Karpas-422 (cell line): ENCODE measurements at regions not wholly inside any gene's neighbourhood (a gene's known extent, or its start where the extent isn't known, plus 50 kb on each side); places are given as distances from the start of the nearest gene placed in this dataset.
A peak's percentile ranks its signal among the peaks of the same experiment; 100 is the strongest.

ENCODE experiments used
- DNase-seq: peaks from one replicate; pipeline ENCODE4 v3.0.0-alpha.2; 2015
- H2AFZ ChIP-seq: fragments of 200-600 bp; sonication (generic); 2 replicates; pipeline ENCODE4 v1.6.1; 2014; ENCODE audit warnings: antibody characterized with exemption, low read length, mixed read lengths
- H3K27ac ChIP-seq: fragments of 200-600 bp; sonication (generic); 2 replicates; pipeline ENCODE4 v1.5.1; 2014; ENCODE audit warnings: mild to moderate bottlenecking, low read length, moderate library complexity
- H3K27me3 ChIP-seq: fragments of 200-600 bp; sonication (generic); 2 replicates; pipeline ENCODE4 v1.6.1; 2014; ENCODE audit warnings: low read length, mixed read lengths
- H3K36me3 ChIP-seq: fragments of 200-600 bp; sonication (generic); 2 replicates; pipeline ENCODE4 v1.6.1; 2014; ENCODE audit warnings: low read length, mixed read lengths; ENCODE audit not compliant: insufficient read depth
- H3K4me1 ChIP-seq: fragments of 200-600 bp; sonication (generic); 2 replicates; pipeline ENCODE4 v1.6.1; 2014; ENCODE audit warnings: mild to moderate bottlenecking, low read length, mixed read lengths
- H3K4me2 ChIP-seq: fragments of 200-600 bp; sonication (generic); 2 replicates; pipeline ENCODE4 v1.6.1; 2014; ENCODE audit warnings: low read length, low read depth, mild to moderate bottlenecking; ENCODE audit not compliant: poor library complexity, severe bottlenecking
- H3K4me3 ChIP-seq: fragments of 200-600 bp; sonication (generic); 2 replicates; pipeline ENCODE4 v1.5.1; 2014; ENCODE audit warnings: mild to moderate bottlenecking, antibody characterized with exemption, low read length, mixed read lengths
- H3K79me2 ChIP-seq: fragments of 200-600 bp; sonication (generic); 2 replicates; pipeline ENCODE4 v1.6.1; 2014; ENCODE audit warnings: mild to moderate bottlenecking, low read length, mixed read lengths
- H3K9ac ChIP-seq: fragments of 200-600 bp; sonication (generic); 2 replicates; pipeline ENCODE4 v1.6.0; 2014; ENCODE audit warnings: low read length
- H3K9me2 ChIP-seq: fragments of 200-600 bp; sonication (generic), shearing (Covaris generic); replicated peaks from 2 replicates; pipeline ENCODE4 v1.6.0; 2014; ENCODE audit warnings: mild to moderate bottlenecking, low read length, moderate library complexity; ENCODE audit not compliant: insufficient read depth
- H3K9me3 ChIP-seq: fragments of 300-700, 200-600 bp; sonication (generic); 2 replicates; pipeline ENCODE4 v1.6.1; 2014; ENCODE audit warnings: low read length, mixed read lengths
- H4K20me1 ChIP-seq: fragments of 200-600 bp; sonication (generic); 2 replicates; pipeline ENCODE4 v1.6.1; 2014; ENCODE audit warnings: mild to moderate bottlenecking, antibody characterized with exemption, low read length, low read depth; ENCODE audit not compliant: insufficient read depth

DNA sequence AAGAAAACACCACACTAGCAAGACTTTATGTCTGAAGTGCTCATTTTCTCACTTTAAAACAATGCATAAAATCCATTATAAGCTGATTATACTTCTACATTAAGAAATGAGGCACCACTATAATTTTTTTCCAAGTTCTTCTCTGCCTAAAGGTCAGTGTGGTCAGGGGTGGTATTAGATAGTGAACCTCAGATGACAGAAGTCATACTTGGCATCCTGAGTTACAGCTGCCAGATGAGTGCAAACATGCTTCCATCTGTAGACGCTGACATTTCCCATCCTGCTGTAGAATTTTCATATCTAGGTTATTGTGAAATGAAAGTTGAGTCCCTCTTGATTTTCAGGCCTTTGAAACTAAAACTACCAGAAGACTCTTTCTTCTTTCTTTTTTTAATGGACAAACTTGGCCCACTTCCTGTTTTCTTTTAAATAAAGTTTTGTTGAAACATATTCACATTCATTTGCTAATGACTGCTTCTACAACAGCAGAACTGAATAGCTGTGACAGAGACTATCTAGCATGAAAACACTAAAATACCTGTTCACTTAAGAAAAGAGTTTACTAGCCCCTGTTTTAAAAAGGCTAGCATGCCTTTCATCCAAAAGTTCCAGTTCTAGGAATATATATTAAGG is 900.8 kb downstream of the XPNPEP1 start:
- Histone ChIP-seq H3K79me2 (no peaks in the 10 kb centered on the region), H3K27me3 (no peaks in the 10 kb centered on the region), H3K27ac (no peak overlapping the region), H3K4me3 (no peak overlapping the region), H3K9ac (no peak overlapping the region), H3K4me2 (no peak overlapping the region), H3K4me1 (no peaks in the 10 kb centered on the region), H3K9me2 (no peaks in the 10 kb centered on the region), H3K36me3 (no peaks in the 10 kb centered on the region), H4K20me1 (no peaks in the 10 kb centered on the region), H2AFZ (no peak overlapping the region), H3K9me3 (peaks cover 6% of the 10 kb centered on the region)
- no peak for DNase-seq

DNA sequence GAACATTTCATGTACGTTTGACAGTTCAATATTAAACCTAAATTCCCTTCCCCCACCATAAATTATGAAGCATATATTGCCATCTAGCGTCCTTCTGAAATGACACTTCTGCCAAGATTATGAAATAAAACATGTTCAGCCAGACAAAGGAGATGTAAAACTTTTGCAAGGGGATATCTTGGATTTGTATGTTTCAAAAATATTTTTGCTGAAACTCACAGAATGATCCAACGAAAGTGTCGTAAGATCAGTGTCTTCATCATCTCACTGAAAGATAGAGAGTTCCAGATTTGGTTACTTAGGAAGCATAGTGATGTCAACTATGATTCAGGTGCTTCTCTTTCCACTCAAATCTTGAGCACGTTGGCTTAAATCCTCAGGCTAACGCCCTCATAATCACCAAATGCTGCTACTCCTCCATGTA is 904.3 kb downstream of the XPNPEP1 start:
- no peaks in the 10 kb centered on the region for H3K27me3 ChIP-seq
- no peak overlapping the region for H3K4me3 ChIP-seq
- H3K4me1 ChIP-seq, result no peaks in the 10 kb centered on the region
- no peak overlapping the region for H2AFZ ChIP-seq
- H4K20me1 ChIP-seq, result no peaks in the 10 kb centered on the region
- H3K9ac ChIP-seq, result no peak overlapping the region
- H3K9me2 ChIP-seq, result no peaks in the 10 kb centered on the region
- H3K4me2 ChIP-seq, result no peak overlapping the region
- H3K36me3 ChIP-seq, result no peaks in the 10 kb centered on the region
- H3K9me3 ChIP-seq, result peaks cover 3% of the 10 kb centered on the region
- H3K27ac ChIP-seq, result no peak overlapping the region
- no peaks in the 10 kb centered on the region for H3K79me2 ChIP-seq
- peak; percentile 60 for DNase-seq

DNA sequence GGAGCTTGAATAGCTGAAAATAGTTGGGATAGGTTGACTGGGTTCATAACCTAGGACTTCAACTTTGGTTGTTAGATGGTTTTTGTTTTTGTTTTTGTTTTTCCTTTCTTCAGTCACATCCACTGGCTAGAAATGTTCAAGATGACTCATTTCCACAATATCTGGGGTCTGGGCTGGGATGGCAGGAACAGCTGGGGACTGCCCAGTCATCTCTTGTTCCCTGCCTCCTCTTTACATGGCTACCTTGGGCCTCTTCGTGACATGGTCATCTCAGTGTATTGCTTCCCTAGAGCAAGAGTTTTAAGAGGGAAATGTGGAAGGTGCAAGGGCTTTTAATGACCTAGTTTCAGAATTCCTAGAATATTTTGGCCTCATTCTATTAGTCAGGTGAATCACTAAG is 915.8 kb downstream of the XPNPEP1 start:
- Histone ChIP-seq H3K4me1 (no peaks in the 10 kb centered on the region), H3K79me2 (no peaks in the 10 kb centered on the region), H3K4me2 (no peak overlapping the region), H2AFZ (no peak overlapping the region), H3K4me3 (no peak overlapping the region), H3K36me3 (no peaks in the 10 kb centered on the region), H3K27me3 (no peaks in the 10 kb centered on the region), H3K9me3 (peaks cover 15% of the 10 kb centered on the region), H3K9me2 (no peaks in the 10 kb centered on the region), H3K9ac (no peak overlapping the region), H3K27ac (no peak overlapping the region), H4K20me1 (no peaks in the 10 kb centered on the region)
- no peak for DNase-seq

DNA sequence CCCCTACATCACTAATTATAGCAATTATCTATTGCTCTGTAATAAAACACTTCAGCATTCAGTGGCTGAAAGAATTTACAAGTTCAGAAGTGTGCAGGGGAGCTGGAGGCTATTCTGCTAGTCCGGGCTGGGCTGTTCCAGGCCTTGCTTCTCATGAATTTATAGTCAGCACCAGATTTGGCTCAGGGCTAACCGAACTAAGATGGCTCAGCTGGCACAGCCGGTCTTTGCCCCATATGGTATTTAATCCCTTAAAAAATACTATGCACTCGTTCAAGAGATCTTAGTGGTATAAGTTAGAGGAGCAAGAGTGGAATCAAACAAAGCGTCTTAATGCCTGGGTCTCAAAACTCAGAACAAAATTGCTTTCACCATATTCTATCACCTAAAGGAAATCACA is 932.9 kb downstream of the XPNPEP1 start:
- H3K4me2 ChIP-seq, result no peak overlapping the region
- peaks cover 6% of the 10 kb centered on the region; the same call in 1 of the 2 replicates for H3K9me3 ChIP-seq
- no peaks in the 10 kb centered on the region for H3K36me3 ChIP-seq
- no peaks in the 10 kb centered on the region for H3K79me2 ChIP-seq
- H3K9me2 ChIP-seq, result no peaks in the 10 kb centered on the region
- H2AFZ ChIP-seq, result no peak overlapping the region
- no peak for DNase-seq
- no peak overlapping the region for H3K27ac ChIP-seq
- H3K9ac ChIP-seq, result no peak overlapping the region
- no peaks in the 10 kb centered on the region for H3K4me1 ChIP-seq
- no peaks in the 10 kb centered on the region for H4K20me1 ChIP-seq
- no peak overlapping the region for H3K4me3 ChIP-seq
- no peaks in the 10 kb centered on the region for H3K27me3 ChIP-seq

DNA sequence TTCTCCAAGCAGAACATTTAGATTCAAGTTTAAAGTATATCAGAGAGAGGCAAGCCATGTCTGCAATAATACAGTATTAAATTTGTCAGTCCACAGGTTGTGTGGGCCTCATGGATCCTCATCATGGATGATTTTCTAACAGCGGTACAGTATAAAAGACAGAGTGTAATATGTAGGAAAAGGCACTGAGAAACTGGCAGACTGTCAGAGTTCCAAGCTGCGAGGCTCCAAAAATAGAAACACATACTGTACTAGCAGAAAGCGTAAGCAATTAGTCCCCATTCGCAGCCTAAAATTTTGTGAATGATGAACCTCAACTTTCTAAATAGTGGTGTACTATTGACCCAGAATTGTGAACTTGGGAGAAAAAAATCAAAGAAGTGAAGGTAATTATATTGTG is 933.3 kb downstream of the XPNPEP1 start:
- Histone ChIP-seq H3K9ac (no peak overlapping the region), H3K27ac (no peak overlapping the region), H3K4me2 (no peak overlapping the region), H3K9me3 (peaks cover 6% of the 10 kb centered on the region), H3K4me1 (no peaks in the 10 kb centered on the region), H4K20me1 (no peaks in the 10 kb centered on the region), H3K9me2 (no peaks in the 10 kb centered on the region), H3K27me3 (no peaks in the 10 kb centered on the region), H3K79me2 (no peaks in the 10 kb centered on the region), H3K36me3 (no peaks in the 10 kb centered on the region), H3K4me3 (no peak overlapping the region), H2AFZ (no peak overlapping the region)
- no peak for DNase-seq

DNA sequence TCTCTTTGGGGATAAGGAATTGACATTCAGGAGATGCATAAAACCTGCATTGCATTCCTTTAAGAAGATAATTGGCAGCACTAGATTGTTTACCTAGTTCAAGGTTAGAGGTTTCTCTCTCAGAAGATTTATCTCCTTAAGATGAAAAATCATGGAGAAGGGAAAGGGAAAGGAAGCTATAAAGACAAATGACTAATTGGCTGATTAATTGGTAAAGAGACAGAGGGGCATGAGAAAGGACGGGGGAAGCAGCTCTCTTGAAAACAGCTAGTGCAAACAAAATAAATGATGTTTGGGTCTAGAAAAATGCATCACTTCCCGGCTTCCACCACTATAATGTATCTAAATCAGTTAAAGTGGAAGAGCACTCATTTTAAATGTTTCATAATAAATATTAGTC is 941.2 kb downstream of the XPNPEP1 start:
- no peaks in the 10 kb centered on the region for H3K4me1 ChIP-seq
- H3K27me3 ChIP-seq, result no peaks in the 10 kb centered on the region
- no peak overlapping the region for H3K27ac ChIP-seq
- H3K4me2 ChIP-seq, result no peak overlapping the region
- H3K36me3 ChIP-seq, result no peaks in the 10 kb centered on the region
- no peak overlapping the region for H2AFZ ChIP-seq
- no peak overlapping the region for H3K9ac ChIP-seq
- H3K9me2 ChIP-seq, result no peaks in the 10 kb centered on the region
- no peak overlapping the region for H3K4me3 ChIP-seq
- no peaks in the 10 kb centered on the region for H3K79me2 ChIP-seq
- DNase-seq, result no peak
- H4K20me1 ChIP-seq, result no peaks in the 10 kb centered on the region
- H3K9me3 ChIP-seq, result peaks cover 21% of the 10 kb centered on the region

DNA sequence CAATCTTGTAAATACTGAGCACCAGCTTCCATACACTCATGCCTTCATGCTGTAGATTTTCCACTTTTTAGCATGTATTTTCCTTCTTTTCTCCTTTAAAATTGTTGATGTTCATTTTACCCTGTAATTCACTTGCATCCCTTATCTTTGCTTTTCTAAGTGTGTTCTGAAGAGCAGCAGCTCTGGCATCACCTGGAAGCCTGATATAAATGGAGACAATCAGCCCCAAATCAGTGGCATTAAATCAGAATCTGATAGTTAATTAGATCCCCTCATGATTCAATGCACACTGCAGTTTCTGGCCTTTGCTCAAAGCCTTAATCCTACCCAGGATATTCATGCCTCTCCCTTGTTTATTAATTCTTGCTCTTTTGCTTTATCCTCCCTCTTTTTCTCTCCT is 942.4 kb downstream of the XPNPEP1 start:
- H3K79me2 ChIP-seq, result no peaks in the 10 kb centered on the region
- no peaks in the 10 kb centered on the region for H3K27me3 ChIP-seq
- peaks cover 30% of the 10 kb centered on the region for H3K9me3 ChIP-seq
- no peak for DNase-seq
- no peaks in the 10 kb centered on the region for H3K9me2 ChIP-seq
- no peak overlapping the region for H3K27ac ChIP-seq
- no peaks in the 10 kb centered on the region for H3K4me1 ChIP-seq
- no peak overlapping the region for H3K4me3 ChIP-seq
- no peak overlapping the region for H3K9ac ChIP-seq
- no peak overlapping the region for H3K4me2 ChIP-seq
- H3K36me3 ChIP-seq, result no peaks in the 10 kb centered on the region
- no peaks in the 10 kb centered on the region for H4K20me1 ChIP-seq
- H2AFZ ChIP-seq, result no peak overlapping the region

DNA sequence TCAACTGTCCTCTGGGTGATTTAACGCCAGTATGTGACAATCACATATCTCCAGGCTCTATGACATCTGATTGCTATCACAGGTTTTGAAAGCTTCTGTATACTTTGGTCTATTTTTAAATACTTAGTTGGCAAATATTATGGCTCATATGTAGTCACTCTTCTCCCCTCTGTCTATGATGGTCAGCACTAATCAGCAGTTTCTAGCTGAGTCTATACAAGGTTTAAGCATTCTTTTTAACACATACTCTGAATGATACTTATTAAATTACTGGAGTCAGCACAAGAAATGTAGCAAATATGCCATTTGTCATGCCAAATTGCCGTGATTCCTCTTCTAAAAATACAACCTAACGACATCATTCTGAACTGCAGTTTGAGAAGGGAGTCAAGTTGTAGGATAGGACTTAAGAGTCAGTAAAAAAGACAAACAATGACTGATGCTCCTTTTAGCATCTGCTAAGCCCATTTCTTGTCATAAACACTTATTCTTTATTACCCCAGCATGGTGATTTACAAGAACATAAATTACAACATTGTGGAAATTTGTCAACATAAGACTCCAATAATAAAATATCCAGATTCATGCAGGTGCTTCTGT is 947.8 kb downstream of the XPNPEP1 start:
- H4K20me1 ChIP-seq, result no peaks in the 10 kb centered on the region
- H3K27me3 ChIP-seq, result no peaks in the 10 kb centered on the region

More for the DNA sequence above, 947.8 kb downstream of the XPNPEP1 start:
- H3K4me1 ChIP-seq, result no peaks in the 10 kb centered on the region
- H3K4me3 ChIP-seq, result no peak overlapping the region
- DNase-seq, result no peak
- no peak overlapping the region for H3K4me2 ChIP-seq
- no peak overlapping the region for H3K9ac ChIP-seq
- H3K27ac ChIP-seq, result no peak overlapping the region
- H3K9me3 ChIP-seq, result peaks cover 39% of the 10 kb centered on the region
- H2AFZ ChIP-seq, result no peak overlapping the region
- H3K9me2 ChIP-seq, result no peaks in the 10 kb centered on the region
- H3K36me3 ChIP-seq, result no peaks in the 10 kb centered on the region
- no peaks in the 10 kb centered on the region for H3K79me2 ChIP-seq
